Femur (tissue), 1 donor: ENCODE measurements at regions not wholly inside any gene's neighbourhood (a gene's known extent, or its start where the extent isn't known, plus 50 kb on each side); places are given as distances from the start of the nearest gene placed in this dataset.

ENCODE experiments used
- DNase-seq: peaks from one replicate; pipeline ENCODE4 v3.0.0-alpha.2; 2017

DNA sequence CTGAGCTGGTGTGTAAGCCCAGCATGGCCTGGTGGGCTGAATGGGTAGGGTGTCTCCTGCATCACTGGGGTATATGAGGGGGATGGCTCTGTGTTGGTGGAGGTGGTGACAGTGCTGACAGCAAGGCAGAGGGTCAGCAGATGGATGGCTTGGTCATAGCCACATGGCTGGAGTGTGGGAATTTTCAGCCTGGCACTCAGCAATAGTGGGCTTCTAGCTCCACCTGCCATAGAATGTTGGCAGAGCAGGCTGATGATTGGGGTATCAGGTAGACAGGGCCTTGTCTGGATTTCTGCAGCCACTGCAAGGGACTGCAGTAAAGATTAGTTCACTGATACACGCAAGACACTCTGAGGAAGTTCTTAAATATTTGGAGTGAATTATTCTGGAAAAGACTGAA, 137.5 kb upstream of the BACH2 start:
- no peak for DNase-seq

DNA sequence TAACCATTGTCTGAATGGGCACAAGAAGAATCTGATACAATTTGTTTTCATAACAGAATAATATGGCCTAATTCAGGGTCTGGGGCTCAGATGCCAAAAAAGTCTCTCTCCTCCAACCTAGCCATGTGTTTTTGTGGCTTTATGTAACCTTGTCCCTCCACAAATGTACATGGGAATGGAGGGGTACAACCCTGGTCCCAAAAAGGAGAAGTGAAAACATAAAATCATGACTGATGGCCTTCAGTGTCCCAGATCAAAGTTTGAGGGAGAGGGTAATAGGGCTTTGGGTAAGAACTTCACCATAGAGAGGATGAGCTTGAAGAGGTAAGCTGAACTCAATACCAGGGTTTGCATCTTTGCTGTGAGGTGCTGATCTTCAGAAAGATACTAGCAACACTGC, 136.3 kb upstream of the BACH2 start:
- no peak for DNase-seq

DNA sequence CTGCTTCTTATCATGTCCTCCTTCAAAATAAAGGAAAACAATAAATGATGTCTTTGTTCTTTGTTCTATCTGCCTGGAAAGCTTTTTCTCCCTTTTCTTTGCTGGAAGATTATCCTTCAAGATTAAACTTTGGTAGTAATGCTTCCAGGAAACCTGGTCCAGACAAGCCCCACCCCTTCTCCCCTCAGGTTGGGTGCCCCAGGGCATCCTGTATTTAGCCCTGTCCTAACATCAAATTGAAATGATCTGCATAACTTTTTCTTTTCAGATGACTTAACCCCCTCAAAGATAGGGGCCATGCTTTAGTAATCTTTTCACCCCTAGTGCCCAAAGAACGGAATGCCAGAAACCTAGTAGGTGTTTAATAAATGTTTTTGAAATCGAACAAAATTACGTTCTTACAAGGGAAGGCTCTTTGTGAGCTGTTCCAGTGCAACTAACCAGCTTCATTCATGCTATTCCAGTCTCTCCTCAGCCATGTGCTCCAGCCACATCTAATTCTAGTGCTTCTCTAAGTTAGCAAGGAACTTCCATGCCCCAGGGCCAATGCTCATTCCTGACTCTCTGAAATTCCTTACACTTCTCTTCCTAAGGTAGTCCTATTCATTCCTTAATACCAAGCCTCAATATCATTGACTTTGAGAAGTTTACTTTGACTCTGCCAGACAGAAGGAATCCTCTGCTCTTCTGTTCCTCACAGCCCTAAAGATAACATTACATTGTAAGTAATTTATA, 135.6 kb upstream of the BACH2 start:
- DNase-seq: no peak

DNA sequence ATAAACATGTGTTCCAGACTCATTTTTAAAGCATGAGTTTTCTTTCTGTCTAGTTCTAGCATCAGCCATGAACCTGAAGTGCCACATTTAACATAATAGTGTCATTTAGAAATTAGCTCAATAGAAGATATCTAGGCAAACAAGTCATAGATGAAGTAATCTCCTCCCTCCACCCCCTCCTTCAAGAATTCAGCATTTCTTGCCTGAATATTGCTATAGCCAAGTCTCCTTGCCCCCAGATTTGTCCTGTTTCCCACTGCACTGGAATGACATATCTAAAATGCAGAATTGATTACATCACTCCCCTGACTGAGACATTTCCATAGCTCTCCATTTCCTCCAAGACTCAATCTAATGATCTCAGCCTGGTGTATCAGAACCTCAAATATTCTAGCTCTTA, 134.9 kb upstream of the BACH2 start:
- no peak for DNase-seq

DNA sequence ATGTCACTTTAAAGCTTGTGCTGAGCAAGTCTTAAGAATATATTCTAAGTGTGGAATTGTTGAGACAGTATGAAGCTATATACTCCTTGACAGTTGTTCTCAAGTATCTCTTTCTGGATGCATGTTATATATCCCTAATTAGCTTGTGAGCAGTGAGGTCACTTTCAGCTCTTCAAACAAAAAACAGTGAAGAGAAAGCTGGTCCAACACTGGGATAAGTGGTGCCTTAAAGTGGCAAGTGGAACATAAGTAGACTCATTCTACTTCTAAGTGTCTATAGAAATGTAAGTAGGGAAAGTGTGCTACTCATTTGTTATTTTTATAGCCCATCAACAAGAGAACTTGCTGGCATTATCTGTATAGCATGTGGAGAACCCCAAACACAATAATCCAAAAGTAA, 133.1 kb upstream of the BACH2 start:
- no peak for DNase-seq

DNA sequence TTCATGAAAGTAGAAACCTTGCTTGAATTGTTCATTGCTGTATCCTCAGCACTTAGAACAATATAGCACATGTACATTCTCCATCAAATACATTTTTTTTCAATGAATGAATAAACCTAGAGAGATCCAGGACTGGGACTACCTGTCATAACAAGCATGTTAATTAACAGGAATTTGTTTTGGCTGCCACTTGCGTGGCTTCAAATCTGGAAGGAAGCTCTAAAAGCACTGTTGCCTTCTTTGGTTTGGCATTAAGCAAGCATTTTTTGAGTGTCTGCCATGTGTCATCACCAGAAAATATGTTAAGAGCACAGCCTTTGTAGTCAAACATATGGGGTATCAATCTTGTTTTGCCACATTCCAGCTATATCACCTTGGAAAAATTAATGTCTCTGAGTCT, 131.9 kb upstream of the BACH2 start:
- no peak for DNase-seq

DNA sequence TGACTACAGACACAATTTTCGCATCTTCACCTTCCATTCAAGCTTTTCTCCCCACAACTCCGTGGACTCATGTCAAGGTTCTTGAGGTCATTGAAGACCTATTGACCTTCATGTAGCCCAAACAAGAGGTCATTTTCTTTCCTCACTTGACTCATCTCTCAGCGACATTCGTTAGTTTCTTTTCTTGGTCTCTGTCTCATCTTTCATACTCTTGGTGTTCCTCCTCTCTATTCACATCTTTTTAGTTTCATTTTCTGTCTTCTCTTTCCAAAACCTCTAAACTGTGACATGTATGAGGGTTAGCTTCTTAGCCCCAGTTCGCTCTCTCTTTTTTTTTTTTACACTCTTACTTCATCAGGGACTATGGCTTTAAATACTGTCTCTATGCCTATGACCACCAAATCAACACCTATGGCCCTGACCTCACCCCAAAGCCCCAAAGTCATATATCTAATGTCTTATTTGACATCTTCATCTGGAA, 128.6 kb upstream of the BACH2 start:
- no peak for DNase-seq

DNA sequence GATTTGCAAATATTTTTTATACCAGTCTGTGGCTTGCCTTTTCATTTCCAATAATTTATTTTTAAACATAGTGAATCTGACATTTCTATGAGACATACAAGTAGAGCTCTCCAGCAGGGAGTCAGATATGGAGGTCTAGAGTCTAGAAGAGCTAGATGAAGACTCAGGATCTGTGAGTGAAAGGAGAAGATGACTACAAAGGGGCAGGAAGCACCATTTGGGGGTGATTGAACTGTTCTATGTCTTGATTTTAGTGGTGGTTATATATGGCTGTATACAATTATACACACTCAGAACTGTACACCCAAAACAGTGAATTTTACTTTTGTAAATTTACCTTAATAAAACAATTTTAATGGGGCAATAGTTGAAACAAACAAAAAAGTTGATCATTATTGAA, 127.9 kb upstream of the BACH2 start:
- no peak for DNase-seq

- no peak for DNase-seq
These were observed 125.0 kb upstream of the BACH2 start for GRCh38 chr6:90421666-90422065.

GRCh38 chr6:90420500-90420899, 123.9 kb upstream of the BACH2 start:
- DNase-seq: no peak

DNA sequence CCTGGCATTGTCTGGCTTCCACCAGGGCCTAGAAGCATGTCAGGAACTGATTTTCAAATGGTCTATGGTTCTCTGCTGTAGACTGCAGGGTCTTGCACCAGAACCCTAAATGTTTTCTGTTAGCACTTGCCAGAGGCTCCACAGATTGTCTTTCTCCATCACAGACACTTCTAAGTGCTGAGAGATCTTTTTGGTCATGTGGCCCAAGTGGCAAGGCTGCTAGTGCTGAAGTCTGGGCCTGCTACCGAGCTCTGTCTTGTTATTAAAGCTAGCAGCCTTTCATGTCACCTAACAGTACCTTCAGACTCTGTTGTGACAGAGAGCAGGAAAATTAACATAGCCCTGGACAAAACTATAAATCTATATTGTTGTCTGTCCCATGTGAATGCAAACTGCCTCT, 120.7 kb upstream of the BACH2 start:
- no peak for DNase-seq

DNA sequence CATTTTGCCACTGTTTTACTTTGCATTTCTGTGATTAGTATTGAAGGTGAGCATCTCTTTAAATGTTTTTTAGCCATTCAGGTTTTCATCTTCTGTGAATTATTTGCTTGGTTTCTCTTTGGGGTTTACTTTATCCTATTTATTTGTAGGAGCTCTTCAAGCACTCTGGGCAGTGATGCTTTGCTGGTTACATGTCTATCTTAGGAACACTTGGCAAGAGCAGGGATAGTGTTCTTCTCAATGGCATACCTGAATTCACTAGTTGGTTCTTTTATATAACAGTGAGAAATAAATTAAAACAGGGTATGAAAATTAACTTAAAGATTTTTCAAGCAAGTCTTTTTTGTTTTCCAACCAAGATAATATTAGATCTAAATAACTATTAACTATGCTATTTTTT, 119.7 kb upstream of the BACH2 start:
- DNase-seq: no peak

- DNase-seq: no peak
These were observed 118.5 kb upstream of the BACH2 start for GRCh38 chr6:90415178-90415577.

- no peak for DNase-seq
These were observed 117.7 kb upstream of the BACH2 start for GRCh38 chr6:90414352-90414751.

DNA sequence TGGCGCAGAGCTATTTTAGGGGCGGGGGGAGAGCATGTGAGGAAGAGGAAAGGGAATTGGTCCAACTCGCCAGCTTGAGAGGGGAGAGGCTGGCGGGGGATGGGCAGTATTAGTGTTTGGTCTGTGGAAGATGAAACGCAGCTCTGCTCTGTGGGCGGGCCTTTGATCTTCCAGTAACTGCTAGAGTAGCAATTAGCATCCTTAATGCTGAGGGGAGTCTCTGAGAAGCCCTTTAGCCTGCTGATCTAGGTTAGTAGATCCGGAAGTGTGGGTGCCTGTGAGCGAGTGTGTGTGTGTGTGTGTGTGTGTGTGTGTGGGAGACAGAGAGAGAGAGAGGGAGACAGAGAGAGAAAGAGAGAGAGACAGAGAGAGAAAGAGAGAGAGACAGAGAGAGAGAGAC, 117.2 kb upstream of the BACH2 start:
- DNase-seq: peak; percentile 28

DNA sequence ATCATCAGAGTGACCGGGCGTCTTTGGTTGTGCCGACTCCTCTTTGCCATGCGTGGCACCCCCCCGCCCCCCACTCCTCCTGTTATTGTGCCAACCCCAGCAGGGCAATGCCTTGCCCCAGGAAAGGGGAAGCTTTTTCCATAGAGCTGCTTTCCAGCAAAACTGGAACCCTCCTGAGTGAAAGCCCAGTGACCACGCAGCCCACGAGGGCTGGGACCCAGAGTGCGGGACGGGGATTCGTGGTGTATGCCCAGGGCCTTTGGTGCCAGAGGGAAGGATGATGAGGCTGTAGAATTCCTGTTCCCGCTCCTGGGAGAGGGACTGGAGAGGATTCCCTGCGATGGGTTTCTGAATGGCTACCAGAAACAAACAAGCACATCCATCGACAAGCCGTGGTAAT, 116.8 kb upstream of the BACH2 start:
- DNase-seq: no peak

GRCh38 chr6:90412538-90413369, 116.1 kb upstream of the BACH2 start:
- DNase-seq: no peak

GRCh38 chr6:90411292-90411781, 114.7 kb upstream of the BACH2 start:
- no peak for DNase-seq

GRCh38 chr6:90409700-90410099, 113.1 kb upstream of the BACH2 start:
- no peak for DNase-seq

DNA sequence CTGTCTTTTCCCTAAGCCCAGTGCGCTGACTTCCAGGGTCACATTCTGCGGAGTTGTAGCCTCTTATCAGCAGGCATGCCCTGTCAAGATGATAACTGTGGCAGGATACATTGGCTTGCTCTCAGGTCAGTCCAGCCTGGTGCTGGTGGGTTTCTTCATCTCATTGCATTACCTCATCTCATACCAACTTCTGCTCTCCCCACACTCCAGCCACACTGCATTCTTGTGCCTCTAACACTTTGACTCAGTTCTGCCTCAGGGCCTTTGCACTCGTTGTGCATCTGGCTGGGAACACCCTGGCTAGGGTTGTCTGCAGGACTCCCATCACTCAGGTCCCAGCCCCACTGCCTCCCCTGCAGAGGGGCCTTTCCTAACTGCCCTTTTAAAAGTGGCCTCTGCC, 110.3 kb upstream of the BACH2 start:
- DNase-seq: no peak

DNA sequence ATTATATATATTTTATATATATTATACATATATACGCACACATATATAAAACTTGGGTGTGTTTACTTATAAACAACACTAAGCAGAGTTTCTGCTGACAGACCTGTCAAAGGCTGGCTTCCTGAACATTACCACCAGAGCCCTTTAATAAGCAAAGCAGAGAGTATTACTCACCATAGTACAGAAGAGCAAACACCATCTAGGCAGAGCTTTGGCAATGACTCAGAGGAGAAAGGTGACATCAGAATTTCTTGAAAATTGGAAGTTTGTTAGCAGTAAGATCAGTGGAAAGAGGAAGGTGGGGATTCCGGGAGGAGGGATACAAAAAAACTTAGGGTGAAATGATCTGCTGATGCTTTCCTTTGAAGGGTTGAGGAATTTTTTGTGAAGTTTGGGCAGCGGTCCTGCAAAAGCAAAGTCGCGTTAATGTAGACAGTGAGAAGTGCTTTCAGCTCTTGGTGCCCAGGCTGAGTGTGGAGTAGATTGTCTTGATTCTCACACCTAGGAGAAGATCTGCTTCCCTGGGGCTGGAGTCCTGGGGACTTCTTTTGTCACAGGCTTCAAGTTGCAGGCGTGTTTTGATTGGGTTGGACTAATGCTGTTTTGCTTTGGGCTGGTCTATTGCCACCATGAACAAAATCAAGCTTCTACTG, 109.6 kb upstream of the BACH2 start:
- no peak for DNase-seq

- peak; percentile 60 for DNase-seq
These were observed 107.1 kb upstream of the BACH2 start for GRCh38 chr6:90403489-90404381.

GRCh38 chr6:90402831-90403192, 106.2 kb upstream of the BACH2 start:
- no peak for DNase-seq
